ENCODE measurements at regions not wholly inside any gene's neighbourhood (a gene's known extent, or its start where the extent isn't known, plus 50 kb on each side); places are given as distances from the start of the nearest gene placed in this dataset.
"Not testable (repeated sequence)": the region's sequence is repeated elsewhere in the genome, so short reads cannot be mapped to it uniquely, and the experiment has no call there.

GRCh38 chr9:75359638-75360037 is 271.3 kb downstream of the OSTF1 start:
- CTCF ChIA-PET = no interaction called here

GRCh38 chr9:75360252-75360651 is 271.9 kb downstream of the OSTF1 start:
- CTCF ChIA-PET = no interaction called here
- Histone ChIP-seq H3K4me1 (ENCODE audit: control insufficient read depth, insufficient read depth, low read length) (no peaks in the 10 kb centered on the region), H3K36me3 (ENCODE audit: control insufficient read depth in 2 of 2, insufficient read depth in 1 of 2, low read length in 2 of 2) (no peaks in the 10 kb centered on the region), H3K4me3 (ENCODE audit: low read depth, low read length) (no peak overlapping the region), H3K9me3 (ENCODE audit: control insufficient read depth, insufficient read depth, low read depth, low read length) (no peaks in the 10 kb centered on the region), H3K27ac (ENCODE audit: extremely low read depth, low read depth, low read length) (no peak overlapping the region)
- POLR2A ChIA-PET = no interaction called here
- TF ChIP-seq ZNF596 (tag by site-specific recombination; IDR thresholded peaks at IDR 0.05) (no peak), ZNF529 (tag by site-specific recombination; IDR thresholded peaks at IDR 0.05; ENCODE audit: insufficient replicate concordance) (no peak), KLF16 (tag by site-specific recombination; IDR thresholded peaks at IDR 0.05) (no peak), MEIS1 (CRISPR knock-in tag; IDR thresholded peaks at IDR 0.05; ENCODE audit: borderline replicate concordance) (no peak), ZNF624 (tag by site-specific recombination; IDR thresholded peaks at IDR 0.05) (no peak)

More at GRCh38 chr9:75359638-75360037, 271.3 kb downstream of the OSTF1 start:
- POLR2A ChIA-PET = no interaction called here
- H3K36me3 ChIP-seq (ENCODE audit: control insufficient read depth in 2 of 2, insufficient read depth in 1 of 2, low read length in 2 of 2) = no peaks in the 10 kb centered on the region
- no peak for TF ChIP-seq ZNF621 (tag by site-specific recombination; IDR thresholded peaks at IDR 0.05)
- TF ChIP-seq ZNF560 (tag by site-specific recombination; IDR thresholded peaks at IDR 0.05; ENCODE audit: borderline replicate concordance) = no peak
- no peak for TF ChIP-seq ZNF239 (tag by site-specific recombination; IDR thresholded peaks at IDR 0.05)
- TF ChIP-seq ZNF837 (tag by site-specific recombination; IDR thresholded peaks at IDR 0.05) = no peak
- TF ChIP-seq SALL2 (tag by site-specific recombination; IDR thresholded peaks at IDR 0.05; ENCODE audit: borderline replicate concordance) = no peak
- TF ChIP-seq ZBTB8A (tag by site-specific recombination; IDR thresholded peaks at IDR 0.05) = no peak
- TF ChIP-seq TRIM28 (IDR thresholded peaks at IDR 0.05; ENCODE audit: borderline replicate concordance, low read length) = no peak
- no peak for TF ChIP-seq ZNF174 (tag by site-specific recombination; IDR thresholded peaks at IDR 0.05)
- no peak for TF ChIP-seq ZNF114 (tag by site-specific recombination; IDR thresholded peaks at IDR 0.05)
- H3K4me3 ChIP-seq (ENCODE audit: low read depth, low read length) = no peak overlapping the region
- no peaks in the 10 kb centered on the region for H3K4me1 ChIP-seq (ENCODE audit: control insufficient read depth, insufficient read depth, low read length)
- H3K9me3 ChIP-seq (ENCODE audit: control insufficient read depth, insufficient read depth, low read depth, low read length) = no peaks in the 10 kb centered on the region
- H3K27ac ChIP-seq (ENCODE audit: extremely low read depth, low read depth, low read length) = no peak overlapping the region

- peak; percentile 61 for TF ChIP-seq SETDB1 (IDR thresholded peaks at IDR 0.05; ENCODE audit: insufficient read length, low read length)
- H3K4me3 ChIP-seq (ENCODE audit: low read depth, low read length); H3K9me3 ChIP-seq (ENCODE audit: control insufficient read depth, insufficient read depth, low read depth, low read length); H3K27ac ChIP-seq (ENCODE audit: extremely low read depth, low read depth, low read length); POLR2A ChIA-PET; CTCF ChIA-PET; H3K4me1 ChIP-seq (ENCODE audit: control insufficient read depth, insufficient read depth, low read length); H3K36me3 ChIP-seq (ENCODE audit: control insufficient read depth in 2 of 2, insufficient read depth in 1 of 2, low read length in 2 of 2): not testable (repeated sequence)
Measured at GRCh38 chr9:75362446-75362845, 274.1 kb downstream of the OSTF1 start.

- TF ChIP-seq KLF16 (tag by site-specific recombination; IDR thresholded peaks at IDR 0.05) (no peak), ZNF140 (tag by site-specific recombination; IDR thresholded peaks at IDR 0.05) (no peak), ZBTB1 (tag by site-specific recombination; IDR thresholded peaks at IDR 0.05) (no peak), BCL6B (tag by site-specific recombination; IDR thresholded peaks at IDR 0.05) (no peak), ZNF792 (tag by site-specific recombination; IDR thresholded peaks at IDR 0.05) (no peak), CTCF (tag by site-specific recombination; IDR thresholded peaks at IDR 0.05) (no peak), ZNF548 (tag by site-specific recombination; IDR thresholded peaks at IDR 0.05) (no peak), ZNF174 (tag by site-specific recombination; IDR thresholded peaks at IDR 0.05) (no peak)
- POLR2A ChIA-PET = no interaction called here
- no peak overlapping the region for H3K27ac ChIP-seq (ENCODE audit: extremely low read depth, low read depth, low read length)
- H3K36me3 ChIP-seq (ENCODE audit: control insufficient read depth in 2 of 2, insufficient read depth in 1 of 2, low read length in 2 of 2) = no peaks in the 10 kb centered on the region
- H3K4me1 ChIP-seq (ENCODE audit: control insufficient read depth, insufficient read depth, low read length) = no peaks in the 10 kb centered on the region
- CTCF ChIA-PET = interaction anchor here (0.6 kb wide), 1 partner anchor 129 kb away, joined by 4 read pairs; no protein-coding TSS in a partner anchor
- no peaks in the 10 kb centered on the region for H3K9me3 ChIP-seq (ENCODE audit: control insufficient read depth, insufficient read depth, low read depth, low read length)
- no peak overlapping the region for H3K4me3 ChIP-seq (ENCODE audit: low read depth, low read length)
Measured at GRCh38 chr9:75365196-75365595, 276.9 kb downstream of the OSTF1 start.

Measured in HEK293 (cell line).